ENCODE measurements at regions not wholly inside any gene's neighbourhood (a gene's known extent, or its start where the extent isn't known, plus 50 kb on each side); places are given as distances from the start of the nearest gene placed in this dataset.

GRCh38 chr13:76231522-76232167 lies 595.5 kb downstream of the LMO7 start:
- TF ChIP-seq CTCF (IDR thresholded peaks at IDR 0.05; ENCODE audit: low read depth, low read length, missing input control) (no peak), RAD21 (IDR thresholded peaks at IDR 0.05) (no peak), REST (IDR thresholded peaks at IDR 0.05) (no peak), ZBTB33 (IDR thresholded peaks at IDR 0.05) (no peak), ATF3 (IDR thresholded peaks at IDR 0.05) (no peak)

Data from liver (tissue), 3 donors.